ENCODE measurements at regions not wholly inside any gene's neighbourhood (a gene's known extent, or its start where the extent isn't known, plus 50 kb on each side); places are given as distances from the start of the nearest gene placed in this dataset.
"Not testable (repeated sequence)": the region's sequence is repeated elsewhere in the genome, so short reads cannot be mapped to it uniquely, and the experiment has no call there.

GRCh38 chr2:195570329-195570728 lies 86.7 kb upstream of the SLC39A10 start:
- DNase-seq: no peak

DNA sequence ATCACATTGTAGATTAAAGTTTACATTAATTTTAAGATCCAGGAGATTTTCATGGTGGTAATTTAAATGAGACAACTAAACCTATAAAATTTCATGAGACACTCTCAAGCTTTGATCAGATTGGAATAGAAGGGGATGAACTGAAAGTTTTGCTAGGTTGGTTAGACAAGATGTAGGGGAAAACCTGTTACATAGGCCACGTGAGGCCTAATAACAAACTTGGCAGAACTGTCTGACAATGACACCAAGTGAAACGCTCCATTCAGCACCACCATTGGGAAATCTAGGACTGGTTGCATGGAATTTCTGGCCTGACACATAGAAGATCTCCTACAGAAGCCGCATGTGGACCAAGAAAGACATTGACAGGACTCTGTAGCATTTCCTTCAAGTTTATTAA lies 87.8 kb upstream of the SLC39A10 start:
- DNase-seq: no peak

- DNase-seq: not testable (repeated sequence)
Observed at GRCh38 chr2:195564625-195565135, 92.3 kb upstream of the SLC39A10 start.

- no peak for DNase-seq
Observed at GRCh38 chr2:195563857-195564512, 93.0 kb upstream of the SLC39A10 start.

- no peak for DNase-seq
Observed at GRCh38 chr2:195562570-195563566, 94.2 kb upstream of the SLC39A10 start.

DNA sequence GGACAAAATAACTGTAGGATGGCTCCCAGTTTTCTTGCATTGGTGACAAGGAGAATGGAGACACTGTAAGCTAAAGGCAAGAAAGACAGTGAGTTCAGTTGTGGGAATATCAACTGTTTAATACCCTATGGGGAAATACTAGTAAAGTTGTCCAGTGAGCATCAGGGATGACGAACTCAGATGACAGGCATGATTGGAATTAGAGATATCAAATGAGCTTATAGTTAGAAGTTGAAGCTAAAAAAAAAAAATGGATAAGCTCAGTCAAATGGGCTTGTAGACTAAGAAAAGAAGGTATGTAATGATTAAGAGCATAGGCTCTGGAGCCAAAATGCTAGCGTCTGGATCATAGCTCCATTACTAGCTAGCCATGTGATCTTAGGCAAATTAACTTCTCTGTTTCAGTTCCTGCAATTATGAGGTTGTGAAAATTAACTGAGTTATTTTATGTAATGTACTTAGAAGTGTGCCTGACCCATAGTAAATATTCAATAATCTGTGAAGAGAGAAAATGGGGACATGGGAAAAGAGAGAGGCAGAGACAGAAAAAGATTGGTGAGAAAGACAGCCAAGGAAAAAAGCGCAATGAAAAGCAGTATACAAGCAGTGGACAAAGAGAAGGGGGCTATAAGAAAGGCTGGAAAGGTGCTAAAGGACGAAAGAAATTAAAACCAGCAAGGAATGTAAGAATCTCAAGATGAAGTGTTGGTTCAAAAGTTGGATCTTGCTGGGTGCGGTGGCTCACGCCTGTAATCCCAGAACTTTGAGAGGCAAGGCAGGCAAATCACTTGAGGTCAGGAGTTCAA lies 95.7 kb upstream of the SLC39A10 start:
- DNase-seq: no peak

DNA sequence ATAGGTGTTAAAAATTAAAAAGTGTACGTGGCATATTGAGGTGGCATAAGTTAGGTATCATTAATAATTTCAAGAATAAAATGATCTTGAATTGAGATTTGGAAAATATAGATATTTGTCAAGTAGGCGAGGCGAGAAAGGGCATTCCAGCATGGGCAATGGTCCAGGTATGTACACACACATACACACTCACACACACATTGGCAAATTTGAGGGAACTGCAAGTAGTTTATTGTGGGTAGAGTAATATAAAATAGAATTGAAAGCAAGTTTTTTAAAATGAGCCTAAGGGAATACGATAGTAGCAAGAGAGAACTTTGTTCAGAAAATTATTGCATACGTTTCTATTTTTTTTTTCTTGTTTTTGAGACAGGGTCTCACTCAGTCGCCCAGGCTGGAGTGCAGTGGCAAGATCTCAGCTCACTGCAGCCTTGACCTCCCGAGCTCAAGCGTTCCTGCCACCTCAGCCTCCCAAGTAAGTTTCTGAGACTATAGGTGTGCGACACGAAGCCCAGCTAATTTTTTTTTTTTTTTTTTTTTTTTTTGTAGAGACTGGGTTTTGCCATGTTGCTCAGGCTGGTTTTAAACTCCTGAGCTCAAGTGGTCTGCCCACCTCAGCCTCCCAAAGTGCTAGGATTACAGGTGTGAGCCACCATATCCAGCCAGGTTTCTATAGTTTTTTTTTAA lies 96.7 kb upstream of the SLC39A10 start:
- DNase-seq: no peak

- no peak for DNase-seq
Observed at GRCh38 chr2:195559431-195559914, 97.6 kb upstream of the SLC39A10 start.

DNA sequence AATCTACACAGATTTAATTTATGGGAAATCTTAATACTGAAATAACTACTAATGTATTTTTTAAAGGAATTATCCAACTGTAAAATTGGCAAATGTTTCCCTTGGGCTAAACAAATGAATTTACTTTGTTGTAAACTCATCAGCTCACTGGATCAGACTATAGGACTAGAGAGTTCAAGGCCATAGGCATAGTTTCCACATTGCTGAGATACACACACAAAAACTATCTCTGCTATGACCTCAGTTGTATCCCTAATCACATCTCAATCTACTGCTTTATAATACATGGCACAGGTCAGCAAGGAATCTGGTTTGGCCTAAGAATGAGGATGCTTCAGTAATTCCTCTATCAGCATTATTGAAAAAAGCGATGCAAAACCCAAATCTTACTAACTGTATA lies 101.1 kb upstream of the SLC39A10 start:
- DNase-seq: no peak

DNA sequence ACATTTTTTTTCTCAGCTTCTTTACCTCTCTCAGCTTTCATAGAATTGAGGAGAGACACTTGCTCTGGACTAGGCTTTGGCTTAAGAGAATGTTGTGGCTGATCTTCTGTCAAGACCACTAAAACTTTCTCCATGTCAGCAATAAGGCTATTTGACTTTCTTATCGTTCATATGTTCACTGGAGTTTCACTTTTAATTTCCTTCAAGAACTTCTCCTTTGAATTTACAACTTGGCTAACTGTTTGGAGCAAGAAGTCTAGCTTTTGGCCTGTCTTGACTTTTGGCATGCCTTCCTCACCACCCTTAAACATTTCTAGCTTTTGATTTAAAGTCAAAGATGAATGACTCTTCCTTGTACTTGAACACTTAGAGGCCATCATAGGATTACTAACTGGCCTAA lies 104.4 kb upstream of the SLC39A10 start:
- no peak for DNase-seq

- no peak for DNase-seq
Observed at GRCh38 chr2:195548198-195548940, 108.7 kb upstream of the SLC39A10 start.

DNA sequence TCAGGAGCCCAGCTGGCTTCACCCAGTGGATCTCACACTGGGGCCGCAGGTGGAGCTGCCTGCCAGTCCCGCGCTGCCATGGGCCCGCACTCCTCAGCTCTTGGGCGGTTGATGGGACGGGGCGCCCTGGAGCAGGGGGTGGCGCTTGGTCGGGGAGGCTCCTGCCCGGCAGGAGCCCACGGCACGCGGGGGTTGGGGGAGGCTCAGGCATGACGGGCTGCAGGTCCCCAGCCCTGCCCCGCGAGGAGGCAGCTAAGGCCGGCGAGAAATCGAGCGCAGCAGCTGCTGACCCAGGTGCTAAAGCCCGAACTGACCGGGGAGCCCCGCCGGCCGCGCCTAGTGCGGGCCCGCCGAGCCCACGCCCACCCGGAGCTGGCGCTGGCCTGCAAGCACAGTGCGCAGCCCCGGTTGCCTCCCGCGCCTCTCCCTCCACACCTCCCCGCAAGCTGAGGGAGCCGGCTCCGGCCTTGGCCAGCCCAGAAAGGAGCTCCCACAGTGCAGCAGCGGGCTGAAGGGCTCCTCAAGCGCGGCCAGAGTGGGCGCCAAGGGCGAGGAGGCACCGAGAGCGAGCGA lies 109.7 kb upstream of the SLC39A10 start:
- not testable (repeated sequence) for DNase-seq

- no peak for DNase-seq
Observed at GRCh38 chr2:195545811-195546210, 111.2 kb upstream of the SLC39A10 start.

GRCh38 chr2:195543902-195544894 lies 112.8 kb upstream of the SLC39A10 start:
- no peak for DNase-seq

GRCh38 chr2:195543063-195543462 lies 114.0 kb upstream of the SLC39A10 start:
- DNase-seq: no peak

- no peak for DNase-seq
Observed at GRCh38 chr2:195542067-195542466, 115.0 kb upstream of the SLC39A10 start.

DNA sequence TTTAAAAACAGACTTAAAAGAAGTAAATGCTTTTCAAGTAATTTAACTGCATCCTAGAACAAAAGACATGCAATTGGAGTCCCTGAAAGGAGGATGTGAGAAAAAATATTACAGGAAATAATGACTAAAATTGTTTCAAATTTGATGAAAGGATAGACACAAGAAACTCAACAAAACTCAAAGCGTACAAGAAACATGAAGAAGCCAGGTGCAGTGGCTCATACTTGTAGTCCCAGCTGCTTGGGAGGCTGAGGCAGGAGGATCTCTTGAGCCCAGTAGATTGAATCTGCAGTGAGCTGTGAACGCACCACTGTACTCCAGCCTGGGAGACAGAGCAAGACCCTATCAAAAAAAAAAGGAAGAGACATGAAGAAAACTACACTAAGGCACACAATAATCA lies 118.1 kb upstream of the SLC39A10 start:
- no peak for DNase-seq

GRCh38 chr2:195537811-195538210 lies 119.2 kb upstream of the SLC39A10 start:
- DNase-seq: no peak

GRCh38 chr2:195536906-195537305 lies 120.1 kb upstream of the SLC39A10 start:
- no peak for DNase-seq
